GM12878 (cell line): ENCODE measurements at regions not wholly inside any gene's neighbourhood (a gene's known extent, or its start where the extent isn't known, plus 50 kb on each side); places are given as distances from the start of the nearest gene placed in this dataset.

Experiments used
- EZH2 ChIP-seq: IDR thresholded peaks from 2 replicates; pipeline ENCODE4 v1.6.1; 2012; ENCODE audit warnings: low read depth, mild to moderate bottlenecking, control low read depth, inconsistent platforms, low read length, borderline replicate concordance; ENCODE audit not compliant: control insufficient read depth
- GABPA ChIP-seq: IDR thresholded peaks from 2 replicates; pipeline ENCODE4 v1.6.1; 2014; ENCODE audit warnings: antibody characterized with exemption, low read depth, mild to moderate bottlenecking, inconsistent platforms
- NR2F1 ChIP-seq: fragments of 450-650 bp; conservative IDR thresholded peaks from 2 replicates; pipeline ENCODE4 v1.6.1; 2017; ENCODE audit warnings: mild to moderate bottlenecking
- SMC3 ChIP-seq: IDR thresholded peaks from 2 replicates; pipeline ENCODE4 v1.6.1; 2011; ENCODE audit warnings: low read length, improper control_type of control experiment, borderline replicate concordance
- TAF1 ChIP-seq: IDR thresholded peaks from 2 replicates; pipeline ENCODE4 v1.6.1; 2011; ENCODE audit warnings: mild to moderate bottlenecking, low read depth, low read length, borderline replicate concordance
- TCF12 ChIP-seq: IDR thresholded peaks from 2 replicates; pipeline ENCODE4 v1.6.1; 2011; ENCODE audit warnings: low read depth, mild to moderate bottlenecking, low read length
- ZNF24 ChIP-seq: fragments of 450-650 bp; IDR thresholded peaks from 2 replicates; pipeline ENCODE4 v1.6.1; 2017; ENCODE audit warnings: antibody characterized with exemption, mild to moderate bottlenecking
- TF ChIP-seq, protein P1 (sequence below): IDR thresholded peaks from 2 replicates; pipeline ENCODE4 v1.6.1; 2011; ENCODE audit warnings: borderline replicate concordance, low read depth, mild to moderate bottlenecking, moderate library complexity, mixed read lengths, low read length; ENCODE audit not compliant: insufficient read depth; ENCODE audit errors: extremely low read length

DNA sequence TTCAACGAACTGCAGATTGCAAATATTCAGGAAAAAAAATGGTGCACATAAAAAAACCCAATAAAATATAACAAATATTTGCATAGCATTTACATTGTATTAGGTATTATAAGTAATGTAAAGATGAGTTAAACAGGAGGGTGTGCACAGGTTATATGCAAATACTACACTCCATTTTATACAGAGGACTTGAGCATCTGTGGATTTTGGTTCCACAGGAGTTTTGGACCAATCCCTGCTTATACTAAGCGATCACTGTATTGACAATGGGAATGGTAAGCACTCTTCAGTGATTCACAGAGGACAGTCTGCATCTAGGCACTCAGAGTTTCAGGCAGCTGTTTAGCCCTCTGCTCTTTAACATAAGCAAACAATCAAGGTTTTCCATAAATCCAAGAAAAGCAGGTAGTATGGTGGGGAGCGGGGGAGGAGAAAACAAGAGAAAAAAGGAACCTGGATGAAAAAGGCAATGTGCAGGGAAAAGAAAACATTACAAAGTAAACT lies 206.0 kb upstream of the PARD3B start:
- no peak for TF ChIP-seq TAF1
- TF ChIP-seq EZH2, result no peak
- TF ChIP-seq, protein P1, sequence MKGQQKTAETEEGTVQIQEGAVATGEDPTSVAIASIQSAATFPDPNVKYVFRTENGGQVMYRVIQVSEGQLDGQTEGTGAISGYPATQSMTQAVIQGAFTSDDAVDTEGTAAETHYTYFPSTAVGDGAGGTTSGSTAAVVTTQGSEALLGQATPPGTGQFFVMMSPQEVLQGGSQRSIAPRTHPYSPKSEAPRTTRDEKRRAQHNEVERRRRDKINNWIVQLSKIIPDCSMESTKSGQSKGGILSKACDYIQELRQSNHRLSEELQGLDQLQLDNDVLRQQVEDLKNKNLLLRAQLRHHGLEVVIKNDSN, result no peak
- TF ChIP-seq GABPA, result no peak
- no peak for TF ChIP-seq TCF12
- TF ChIP-seq SMC3, result no peak
- no peak for TF ChIP-seq NR2F1
- no peak for TF ChIP-seq ZNF24
